ENCODE measurements at regions not wholly inside any gene's neighbourhood (a gene's known extent, or its start where the extent isn't known, plus 50 kb on each side); places are given as distances from the start of the nearest gene placed in this dataset.

DNA sequence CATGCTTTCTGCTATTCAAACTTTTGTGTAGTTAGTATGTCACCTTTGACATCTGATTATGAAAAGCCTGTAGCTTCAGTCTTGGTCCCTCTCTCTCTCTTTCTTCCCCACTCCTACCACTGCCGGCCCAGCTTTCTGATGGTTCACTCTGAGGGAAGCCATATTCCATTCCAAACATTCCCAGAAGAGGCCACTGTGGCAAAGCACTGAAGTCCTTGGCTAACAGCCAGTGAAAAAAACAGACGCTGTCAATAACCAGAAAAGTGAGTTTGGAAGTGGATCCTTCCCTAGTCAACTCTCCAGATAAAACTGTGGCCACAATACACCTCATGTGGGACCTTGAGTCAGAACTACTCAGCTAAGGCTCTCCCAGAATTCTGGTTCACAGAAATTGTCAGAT lies 950.7 kb upstream of the PHF14 start:
- H3K4me1 ChIP-seq, result no peaks in the 10 kb centered on the region
- no peak overlapping the region for H3K4me3 ChIP-seq
- no peak for DNase-seq (ENCODE audit: low spot score in 2 of 2)
- TF ChIP-seq POLR2AphosphoS5 (IDR thresholded peaks at IDR 0.05), result no peak
- TF ChIP-seq CTCF (IDR thresholded peaks at IDR 0.05), result peak in 1 of 3 donors; percentile 32
- no peaks in the 10 kb centered on the region for H3K9me3 ChIP-seq
- intact Hi-C loops (cut with DNase I; ENCODE audit: low total_unique reads), result loop anchor here (10.0 kb wide), 1 partner anchor 48 kb away; no protein-coding TSS in a partner anchor
- no peaks in the 10 kb centered on the region for H3K36me3 ChIP-seq
- H3K27me3 ChIP-seq, result no peaks in the 10 kb centered on the region
- H3K27ac ChIP-seq, result no peak overlapping the region

DNA sequence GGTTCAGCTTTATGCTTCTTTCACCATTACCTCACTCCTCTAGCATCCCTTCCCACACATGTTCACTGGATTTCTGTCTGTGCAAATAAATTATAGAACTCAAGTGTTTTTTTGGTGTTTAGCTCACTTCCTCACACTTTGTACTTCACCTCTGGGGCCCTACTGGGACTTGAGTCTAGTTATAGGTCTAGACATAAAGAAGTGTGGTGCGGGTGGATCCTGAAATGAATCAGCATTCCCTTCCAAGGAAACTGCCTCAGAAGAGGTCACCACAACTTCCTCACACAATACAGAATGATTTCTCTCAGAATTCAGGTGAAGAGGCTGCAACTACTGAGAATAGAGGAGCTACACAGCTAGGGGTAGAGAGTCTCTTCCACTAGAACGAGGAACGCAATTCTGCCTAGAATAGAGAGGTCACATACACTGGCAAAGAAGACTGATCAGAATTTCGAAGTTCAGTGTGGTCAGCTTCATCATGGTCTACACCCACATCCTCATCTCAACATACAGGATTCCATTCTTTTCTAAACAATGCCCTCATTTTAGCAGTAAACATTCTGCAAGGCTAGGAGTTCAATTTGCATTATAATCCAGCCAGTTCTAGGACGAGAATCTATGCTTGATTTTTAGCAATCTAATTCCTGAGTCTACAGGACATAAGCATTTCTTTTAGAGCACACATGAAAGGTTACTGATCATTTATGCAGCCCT lies 938.7 kb upstream of the PHF14 start:
- no peak for DNase-seq (ENCODE audit: low spot score in 2 of 2)
- Histone ChIP-seq H3K36me3 (no peaks in the 10 kb centered on the region), H3K4me3 (no peak overlapping the region), H3K9me3 (no peaks in the 10 kb centered on the region), H3K4me1 (no peaks in the 10 kb centered on the region), H3K27ac (no peak overlapping the region), H3K27me3 (no peaks in the 10 kb centered on the region)
- intact Hi-C loops (cut with DNase I; ENCODE audit: low total_unique reads), result no loop called here
- TF ChIP-seq POLR2AphosphoS5 (IDR thresholded peaks at IDR 0.05) (no peak), POLR2A (IDR thresholded peaks at IDR 0.05) (no peak), CTCF (IDR thresholded peaks at IDR 0.05) (no peak)

- Histone ChIP-seq H3K36me3 (no peaks in the 10 kb centered on the region), H3K4me3 (no peak overlapping the region), H3K27me3 (no peaks in the 10 kb centered on the region), H3K27ac (no peak overlapping the region), H3K4me1 (no peaks in the 10 kb centered on the region), H3K9me3 (no peaks in the 10 kb centered on the region)
- no peak for DNase-seq (ENCODE audit: low spot score in 2 of 2)
- intact Hi-C loops (cut with DNase I; ENCODE audit: low total_unique reads), result no loop called here
- TF ChIP-seq POLR2AphosphoS5 (IDR thresholded peaks at IDR 0.05) (no peak), POLR2A (IDR thresholded peaks at IDR 0.05) (no peak), CTCF (IDR thresholded peaks at IDR 0.05) (no peak)
Measured at GRCh38 chr7:10036693-10037092, 937.0 kb upstream of the PHF14 start.

DNA sequence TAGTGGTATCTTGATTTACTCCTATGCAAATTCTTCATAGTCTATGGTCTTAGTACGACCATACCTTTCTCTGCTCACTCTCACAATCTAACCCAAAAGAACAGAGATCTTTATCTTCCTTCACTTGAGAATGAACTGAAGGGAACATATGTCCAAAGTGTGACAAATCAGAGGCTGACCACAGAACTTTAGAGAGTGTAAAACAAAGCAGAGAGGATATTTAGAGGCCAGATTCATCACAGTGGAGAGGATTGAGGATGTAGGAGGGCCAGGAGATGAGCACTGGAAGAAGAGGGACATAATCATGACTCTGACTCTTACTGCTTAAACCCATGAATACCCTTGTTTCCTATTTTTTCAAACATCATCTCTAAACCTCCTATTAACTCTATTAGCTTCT lies 935.3 kb upstream of the PHF14 start:
- TF ChIP-seq CTCF (IDR thresholded peaks at IDR 0.05) (no peak), POLR2AphosphoS5 (IDR thresholded peaks at IDR 0.05) (no peak), POLR2A (IDR thresholded peaks at IDR 0.05) (no peak)
- H3K27me3 ChIP-seq, result no peaks in the 10 kb centered on the region
- H3K27ac ChIP-seq, result no peak overlapping the region
- no peaks in the 10 kb centered on the region for H3K4me1 ChIP-seq
- DNase-seq (ENCODE audit: low spot score in 2 of 2), result no peak
- no peaks in the 10 kb centered on the region for H3K9me3 ChIP-seq
- no peak overlapping the region for H3K4me3 ChIP-seq
- intact Hi-C loops (cut with DNase I; ENCODE audit: low total_unique reads), result no loop called here
- no peaks in the 10 kb centered on the region for H3K36me3 ChIP-seq

DNA sequence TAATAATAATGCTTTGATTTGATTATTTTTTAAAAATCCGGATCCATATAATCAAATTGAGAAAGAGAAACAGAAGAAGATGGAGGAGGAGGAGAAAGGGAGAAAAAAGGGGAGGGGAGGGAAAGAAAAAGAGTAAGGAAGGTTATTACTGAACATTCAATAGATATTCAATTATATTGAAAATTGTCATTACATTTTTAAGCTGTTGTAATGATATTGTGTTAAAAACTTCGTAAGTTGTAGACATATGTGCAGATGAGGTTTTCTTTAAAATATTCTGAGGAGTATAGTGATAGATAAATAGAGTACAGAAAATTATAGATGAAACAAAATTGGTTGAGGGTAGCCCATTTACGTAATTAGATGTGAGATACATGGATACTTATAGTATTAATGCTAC lies 933.0 kb upstream of the PHF14 start:
- no peak for DNase-seq (ENCODE audit: low spot score in 2 of 2)
- no peaks in the 10 kb centered on the region for H3K4me1 ChIP-seq
- H3K36me3 ChIP-seq, result no peaks in the 10 kb centered on the region
- H3K27me3 ChIP-seq, result no peaks in the 10 kb centered on the region
- intact Hi-C loops (cut with DNase I; ENCODE audit: low total_unique reads), result no loop called here
- H3K9me3 ChIP-seq, result no peaks in the 10 kb centered on the region
- TF ChIP-seq CTCF (IDR thresholded peaks at IDR 0.05) (no peak), POLR2A (IDR thresholded peaks at IDR 0.05) (no peak), POLR2AphosphoS5 (IDR thresholded peaks at IDR 0.05) (no peak)
- no peak overlapping the region for H3K4me3 ChIP-seq
- no peak overlapping the region for H3K27ac ChIP-seq
